Natural killer cell (primary cell): ENCODE measurements at regions not wholly inside any gene's neighbourhood (a gene's known extent, or its start where the extent isn't known, plus 50 kb on each side); places are given as distances from the start of the nearest gene placed in this dataset.

ENCODE experiments used
- ATAC-seq, 3 donors: fragments of 150-1000 bp in 2 of 3; fragments of 200-7000 bp in 1 of 3; cut with Tn5 transposase; 1 replicate in 1 of 3; 2 replicates in 2 of 3; pipeline ENCODE4 v1.10.0; 2021; ENCODE audit warnings: mild to moderate bottlenecking in 2 of 3, moderate library complexity in 2 of 3
- DNase-seq, 2 donors: peaks; one replicate each; pipeline versions ENCODE4 v3.0.0 to v3.0.0-alpha.2; 2013 to 2021; ENCODE audit warnings: mixed read lengths in 1 of 2
- H3K27ac ChIP-seq: one replicate; pipeline ENCODE4 v1.5.1; 2013; ENCODE audit warnings: mild to moderate bottlenecking, low read length
- H3K27me3 ChIP-seq: one replicate; pipeline ENCODE4 v1.6.1; 2013; ENCODE audit warnings: low read length; ENCODE audit not compliant: control insufficient read depth, insufficient read depth
- H3K36me3 ChIP-seq: one replicate; pipeline ENCODE4 v1.6.1; 2013; ENCODE audit warnings: low read length; ENCODE audit not compliant: control insufficient read depth, insufficient read depth
- H3K4me1 ChIP-seq: one replicate; pipeline ENCODE4 v1.6.1; 2013; ENCODE audit warnings: low read length; ENCODE audit not compliant: control insufficient read depth, insufficient read depth
- H3K4me3 ChIP-seq: one replicate; pipeline ENCODE4 v1.5.1; 2013; ENCODE audit warnings: low read length
- H3K9me3 ChIP-seq: one replicate; pipeline ENCODE4 v1.6.1; 2013; ENCODE audit warnings: low read length; ENCODE audit not compliant: control insufficient read depth, insufficient read depth
- H3K27ac Mint-ChIP-seq, 2 donors: one replicate each; pipeline ENCODE4 v1.8.0; 2022; ENCODE audit warnings: mild to moderate bottlenecking in 2 of 2, mixed read lengths in 2 of 2, moderate library complexity in 1 of 2
- H3K27me3 Mint-ChIP-seq, 2 donors: one replicate each; pipeline ENCODE4 v1.8.0; 2022; ENCODE audit warnings: low read depth in 2 of 2, mixed read lengths in 2 of 2
- H3K36me3 Mint-ChIP-seq: one replicate; pipeline ENCODE4 v1.8.0; 2022; ENCODE audit warnings: mixed read lengths
- H3K4me1 Mint-ChIP-seq, 2 donors: one replicate each; pipeline ENCODE4 v1.8.0; 2022; ENCODE audit warnings: mixed read lengths in 2 of 2
- H3K4me3 Mint-ChIP-seq: one replicate; pipeline ENCODE4 v1.8.0; 2022; ENCODE audit warnings: mild to moderate bottlenecking, moderate library complexity, mixed read lengths
- H3K9me3 Mint-ChIP-seq, 2 donors: one replicate each; pipeline ENCODE4 v1.8.0; 2022; ENCODE audit warnings: mixed read lengths in 2 of 2
- CTCF ChIP-seq: fragments of 200-600 bp; IDR thresholded peaks from one replicate; pipeline ENCODE4 v1.8.0; 2022; ENCODE audit warnings: antibody characterized with exemption
- WGBS: methylation state at CpG from one replicate; pipeline ENCODE4 v1.1.7; 2013; ENCODE audit warnings: missing lambda C conversion rate; ENCODE audit not compliant: insufficient coverage; 5-methylcytosine and 5-hydroxymethylcytosine counted together
- intact Hi-C: fragments of 100-400 bp; cut with micrococcal nuclease; formaldehyde crosslinking; loops from one replicate; pipeline ENCODE4 v1.14.2; 2022

GRCh38 chr22:22097727-22098228 is 115.2 kb upstream of the TOP3B start:
- Histone ChIP-seq H3K4me3 (no peak overlapping the region), H3K4me1 (peaks cover 7% of the 10 kb centered on the region), H3K9me3 (no peaks in the 10 kb centered on the region), H3K36me3 (no peaks in the 10 kb centered on the region), H3K27ac (peak overlapping the region; percentile 74), H3K27me3 (peaks cover under 1% of the 10 kb centered on the region)
- no peak overlapping the region for H3K4me3 Mint-ChIP-seq
- no peak for ATAC-seq
- peaks cover 22 to 47% of the 10 kb centered on the region in 2 donors for H3K27me3 Mint-ChIP-seq
- intact Hi-C loops, result no loop called here
- DNase-seq, result no peak
- H3K27ac Mint-ChIP-seq, result no peak overlapping the region
- no peaks in the 10 kb centered on the region for H3K9me3 Mint-ChIP-seq
- no peak for TF ChIP-seq CTCF
- no peaks in the 10 kb centered on the region for H3K4me1 Mint-ChIP-seq
- no peaks in the 10 kb centered on the region for H3K36me3 Mint-ChIP-seq

GRCh38 chr22:22094921-22095320 is 112.3 kb upstream of the TOP3B start:
- DNase-seq (no peak), ATAC-seq (no peak)
- no peaks in the 10 kb centered on the region for H3K9me3 Mint-ChIP-seq
- H3K27me3 Mint-ChIP-seq, result peaks cover 32 to 58% of the 10 kb centered on the region in 2 donors
- Histone ChIP-seq H3K4me3 (no peak overlapping the region), H3K27me3 (peaks cover 4% of the 10 kb centered on the region), H3K27ac (no peak overlapping the region), H3K36me3 (no peaks in the 10 kb centered on the region), H3K4me1 (peaks cover 7% of the 10 kb centered on the region), H3K9me3 (no peaks in the 10 kb centered on the region)
- H3K36me3 Mint-ChIP-seq, result no peaks in the 10 kb centered on the region
- no peak for TF ChIP-seq CTCF
- no peaks in the 10 kb centered on the region for H3K4me1 Mint-ChIP-seq
- H3K27ac Mint-ChIP-seq, result no peak overlapping the region
- intact Hi-C loops, result no loop called here
- WGBS, result 85% methylated on average over 4 of the region's 5 CpGs
- H3K4me3 Mint-ChIP-seq, result no peak overlapping the region

- Histone ChIP-seq H3K27ac (no peak overlapping the region), H3K4me1 (peaks cover 7% of the 10 kb centered on the region), H3K36me3 (no peaks in the 10 kb centered on the region), H3K4me3 (no peak overlapping the region), H3K27me3 (peaks cover 4% of the 10 kb centered on the region), H3K9me3 (no peaks in the 10 kb centered on the region)
- 78% methylated on average over 6 of the region's 6 CpGs for WGBS
- H3K9me3 Mint-ChIP-seq, result no peaks in the 10 kb centered on the region
- H3K4me3 Mint-ChIP-seq, result no peak overlapping the region
- intact Hi-C loops, result no loop called here
- peaks cover 34 to 62% of the 10 kb centered on the region in 2 donors for H3K27me3 Mint-ChIP-seq
- ATAC-seq, result no peak
- no peaks in the 10 kb centered on the region for H3K4me1 Mint-ChIP-seq
- H3K36me3 Mint-ChIP-seq, result no peaks in the 10 kb centered on the region
- no peak for DNase-seq
- no peak overlapping the region for H3K27ac Mint-ChIP-seq
- no peak for TF ChIP-seq CTCF
Observed at GRCh38 chr22:22094514-22094913, 111.9 kb upstream of the TOP3B start.

GRCh38 chr22:22093743-22094142 is 111.2 kb upstream of the TOP3B start:
- Histone ChIP-seq H3K9me3 (no peaks in the 10 kb centered on the region), H3K27ac (no peak overlapping the region), H3K4me3 (no peak overlapping the region), H3K36me3 (no peaks in the 10 kb centered on the region), H3K27me3 (peaks cover 4% of the 10 kb centered on the region), H3K4me1 (peaks cover 2% of the 10 kb centered on the region)
- no peak for ATAC-seq
- Mint-ChIP-seq H3K27me3 (peaks cover 35 to 61% of the 10 kb centered on the region in 2 donors), H3K4me3 (no peak overlapping the region), H3K9me3 (no peaks in the 10 kb centered on the region), H3K4me1 (no peaks in the 10 kb centered on the region), H3K36me3 (no peaks in the 10 kb centered on the region), H3K27ac (no peak overlapping the region)
- WGBS, result 100% methylated on average over 1 of the region's 1 CpG
- TF ChIP-seq CTCF, result no peak
- DNase-seq, result no peak
- intact Hi-C loops, result no loop called here
